Stimulated activated CD4-positive, alpha-beta T cell treated with anti-CD3 and anti-CD28 coated beads, Interleukin-4, amount 100 ng/mL, for 4 hours (primary cell): ENCODE measurements at regions not wholly inside any gene's neighbourhood (a gene's known extent, or its start where the extent isn't known, plus 50 kb on each side); places are given as distances from the start of the nearest gene placed in this dataset.
A peak's percentile ranks its signal among the peaks of the same experiment; 100 is the strongest.

Source experiments
- DNase-seq, 2 experiments: peaks; one replicate each; pipeline ENCODE4 v3.0.0-alpha.2; 2020

DNA sequence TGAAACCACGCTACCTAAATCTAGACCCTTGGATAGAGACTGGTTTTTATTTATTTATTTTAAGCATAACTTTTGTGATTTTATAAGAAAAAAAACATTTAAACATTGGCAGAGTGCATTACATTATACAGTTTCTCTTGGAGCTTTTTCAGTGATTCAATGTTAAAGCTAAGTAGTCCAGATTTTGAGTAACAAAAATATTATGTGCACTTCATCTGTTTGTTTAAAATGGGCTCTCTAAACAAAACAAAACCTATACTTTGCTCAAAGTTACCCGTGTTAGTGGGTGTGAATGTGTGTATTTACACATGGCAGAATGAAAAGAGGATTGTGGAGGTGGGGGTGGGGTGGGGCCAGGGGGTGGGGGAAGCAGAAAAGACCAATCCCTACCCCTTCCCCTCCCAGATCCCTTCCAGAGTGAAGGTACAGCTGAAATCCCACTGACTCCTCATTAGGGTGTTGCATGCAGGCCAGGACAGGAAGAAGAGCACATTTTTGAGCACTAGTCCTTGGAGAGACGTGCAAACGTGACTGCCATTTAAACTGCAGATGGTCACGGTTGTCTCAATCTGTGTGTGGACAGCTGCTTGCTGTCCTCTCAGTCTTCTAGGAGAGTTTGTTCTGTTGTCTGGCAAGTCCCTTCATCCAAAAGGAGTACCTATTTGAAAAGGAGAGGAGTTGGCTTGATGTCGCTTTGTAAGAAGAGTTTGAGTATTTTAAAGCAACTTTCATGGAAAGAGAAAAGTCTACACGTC is 303.0 kb downstream of the ICOS start:
- no peak for DNase-seq

DNA sequence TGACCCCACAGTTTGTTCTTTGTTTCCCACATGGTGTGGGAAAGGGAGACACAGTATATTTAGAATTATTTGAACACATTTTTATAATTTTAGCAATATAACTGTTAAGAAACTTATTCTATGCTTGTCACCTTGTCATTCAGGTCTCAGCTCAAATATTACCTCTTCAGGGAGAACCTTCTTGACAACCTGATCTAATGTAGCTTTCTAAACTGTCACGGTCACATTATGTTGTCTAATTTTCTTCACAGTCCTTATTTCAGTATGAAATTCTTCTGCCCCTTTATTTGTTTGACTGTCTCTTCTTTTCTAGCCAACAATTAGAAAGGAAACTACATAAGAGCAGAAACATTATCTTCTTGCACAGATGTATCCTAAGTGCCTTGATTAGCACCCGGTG is 304.3 kb upstream of the PARD3B start:
- DNase-seq: no peak

DNA sequence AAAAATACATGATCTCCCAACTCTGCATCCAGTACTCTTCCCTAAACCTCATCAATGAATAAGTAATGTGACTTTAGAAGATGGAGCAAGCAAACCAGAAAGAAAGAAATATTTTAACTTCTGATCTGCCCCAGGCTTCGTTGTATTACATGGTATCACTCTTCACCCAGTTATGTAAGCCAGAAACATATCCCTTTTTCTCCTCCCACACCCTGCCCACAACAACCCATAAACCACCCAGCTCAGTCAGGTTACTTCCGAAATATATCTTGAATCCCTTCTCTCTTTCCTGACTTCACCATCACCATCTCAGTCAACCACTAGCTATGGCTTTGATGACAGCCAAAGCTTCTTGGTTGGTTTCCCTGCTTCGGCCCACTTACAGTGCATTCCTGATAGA is 295.8 kb upstream of the PARD3B start:
- DNase-seq: no peak

DNA sequence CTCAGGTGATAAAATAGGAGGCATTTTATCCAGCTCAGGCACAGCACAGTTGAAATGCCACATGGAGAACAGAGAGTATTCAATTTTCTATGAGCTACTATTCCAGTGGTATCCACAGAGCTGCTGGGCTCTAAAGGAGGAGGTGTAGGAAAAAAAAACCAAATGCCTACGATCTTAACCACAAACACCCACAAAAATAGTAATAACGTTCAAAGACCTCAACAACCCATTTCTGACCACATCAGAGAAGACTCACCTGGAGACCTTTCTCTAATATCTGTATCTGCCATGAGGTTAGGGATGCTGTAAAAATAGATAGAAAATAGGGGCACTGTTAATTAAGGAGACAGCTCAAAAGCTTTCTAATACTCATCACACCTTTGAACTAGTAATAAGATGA is 294.6 kb upstream of the PARD3B start:
- DNase-seq: no peak

DNA sequence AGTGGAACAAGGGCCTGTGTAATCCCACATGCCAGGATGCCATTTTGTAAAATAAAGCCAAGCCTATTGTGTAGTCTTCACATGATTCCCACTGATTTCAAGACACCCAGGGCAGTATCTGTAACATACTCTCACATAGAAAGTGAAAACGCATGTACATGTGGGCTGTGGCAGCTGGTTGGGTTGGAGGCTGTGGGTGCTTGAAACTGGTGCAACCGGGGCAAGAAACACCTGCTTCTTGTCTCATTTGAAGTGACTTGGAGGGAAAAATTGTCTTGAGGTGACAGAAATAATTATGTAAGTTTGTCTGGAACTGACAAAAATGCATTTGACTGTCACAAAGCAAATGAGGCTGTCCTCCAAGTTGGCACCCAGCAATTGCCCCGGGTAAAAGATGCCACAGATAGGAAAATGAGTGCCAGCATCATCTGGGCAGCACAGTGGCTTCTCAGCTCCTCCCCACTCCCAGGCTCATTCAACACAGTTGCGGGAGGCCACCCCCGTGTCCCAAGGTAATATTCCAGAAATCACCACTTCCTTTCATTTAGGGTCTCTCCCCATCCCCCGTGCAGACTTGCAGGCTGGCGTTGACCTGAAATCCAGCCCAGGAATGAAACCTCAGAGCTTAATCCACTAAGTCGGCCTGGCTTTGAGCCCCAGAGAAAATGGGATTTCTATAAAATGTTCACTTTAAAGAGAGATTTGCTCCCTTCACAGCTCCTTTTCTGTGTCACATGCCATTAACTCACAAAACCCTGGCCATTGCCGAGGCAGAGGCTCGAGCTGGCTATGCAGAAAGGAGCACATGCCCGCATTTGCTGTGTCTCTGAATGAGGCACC is 293.9 kb upstream of the PARD3B start:
- DNase-seq: no peak

DNA sequence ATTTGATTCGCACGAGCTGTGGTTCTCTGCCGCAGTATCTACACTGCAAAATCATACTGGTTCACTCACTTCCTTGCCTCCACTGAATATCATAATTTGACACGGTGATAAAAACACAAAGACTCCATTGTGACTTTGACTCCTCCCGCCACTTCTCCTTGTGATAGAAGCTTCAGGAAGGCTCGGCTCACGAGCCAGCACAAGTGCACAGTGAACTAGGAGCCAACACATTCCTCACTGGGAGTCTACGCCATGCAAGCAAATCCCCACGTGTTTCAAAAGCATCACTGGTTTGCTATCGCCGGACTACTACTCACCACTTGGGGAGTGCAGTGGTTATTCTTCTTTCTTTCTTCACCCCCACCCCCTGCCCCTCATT is 293.3 kb upstream of the PARD3B start:
- no peak for DNase-seq

DNA sequence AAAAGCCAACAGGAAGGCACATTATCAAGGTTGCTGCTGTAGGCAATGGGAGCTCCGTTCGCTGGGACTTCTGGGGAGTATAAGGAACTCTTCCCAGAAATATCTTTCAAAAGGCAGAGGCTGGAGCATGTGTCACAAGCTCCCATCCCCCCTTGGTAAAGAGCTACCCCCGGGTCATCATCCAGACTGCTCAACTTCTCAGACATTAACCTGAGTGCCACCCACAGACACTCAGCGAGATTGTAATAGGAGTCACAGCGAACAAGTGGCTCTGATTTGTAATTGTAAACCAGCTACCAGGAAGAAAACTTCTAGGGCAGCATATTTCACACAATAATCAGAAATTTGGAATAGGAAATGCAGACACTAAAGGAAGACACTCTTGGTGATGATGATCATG is 290.2 kb upstream of the PARD3B start:
- DNase-seq: no peak

DNA sequence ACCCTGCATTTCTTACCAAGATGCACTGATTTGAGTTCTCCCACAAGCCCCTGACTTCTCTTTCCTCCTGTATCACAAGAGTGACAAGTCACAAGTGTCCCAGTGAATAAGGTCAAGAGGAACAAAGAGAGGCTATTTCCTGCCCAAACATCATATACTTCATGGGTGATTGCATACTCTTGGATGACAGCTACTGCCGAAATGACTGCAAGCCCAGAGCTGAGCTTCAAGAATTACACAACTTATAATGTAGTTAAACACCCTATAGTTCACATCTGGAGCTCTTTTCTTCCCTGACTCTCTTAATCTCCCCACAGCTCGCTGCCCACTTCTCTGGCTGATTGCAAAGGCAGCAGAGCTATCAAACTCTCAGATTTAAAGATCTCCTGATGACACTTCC is 289.7 kb upstream of the PARD3B start:
- DNase-seq: no peak

DNA sequence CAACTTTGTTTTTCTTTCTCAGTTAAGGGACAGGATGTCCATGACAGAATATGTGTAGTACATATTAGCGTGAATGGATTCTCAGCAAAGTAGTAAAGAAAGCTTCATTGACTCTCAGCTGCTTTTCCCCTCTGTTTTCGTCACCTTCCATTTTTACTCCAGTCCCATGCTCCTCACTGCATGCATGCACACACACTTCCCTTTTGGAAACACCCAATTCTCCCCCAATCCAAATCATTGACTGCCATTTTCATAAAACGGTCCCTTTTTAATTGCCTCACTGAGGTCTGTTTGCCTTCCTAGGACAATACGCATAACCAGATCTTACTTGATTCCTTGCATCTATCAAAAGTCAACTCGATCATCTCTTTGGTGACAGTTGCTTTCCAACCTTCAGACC is 287.5 kb upstream of the PARD3B start:
- DNase-seq: no peak

DNA sequence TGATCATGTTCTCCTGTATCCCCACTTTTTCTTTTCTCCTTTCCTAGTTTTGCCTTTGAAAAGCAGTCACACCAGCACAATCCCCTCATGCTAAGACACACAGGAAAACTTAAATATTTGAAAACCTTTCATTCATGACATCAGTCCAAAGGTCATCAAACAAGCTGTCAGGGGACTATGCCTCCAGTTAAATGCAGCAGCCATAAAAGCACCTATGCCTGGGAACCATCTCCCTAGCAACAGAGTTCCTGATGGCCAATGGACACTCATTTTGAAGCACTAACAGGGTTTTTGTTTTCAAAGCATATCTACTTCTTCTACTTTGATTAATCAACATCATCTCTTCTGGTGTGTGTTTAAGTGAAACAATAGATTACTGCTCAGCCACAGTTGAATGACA is 286.4 kb upstream of the PARD3B start:
- no peak for DNase-seq

DNA sequence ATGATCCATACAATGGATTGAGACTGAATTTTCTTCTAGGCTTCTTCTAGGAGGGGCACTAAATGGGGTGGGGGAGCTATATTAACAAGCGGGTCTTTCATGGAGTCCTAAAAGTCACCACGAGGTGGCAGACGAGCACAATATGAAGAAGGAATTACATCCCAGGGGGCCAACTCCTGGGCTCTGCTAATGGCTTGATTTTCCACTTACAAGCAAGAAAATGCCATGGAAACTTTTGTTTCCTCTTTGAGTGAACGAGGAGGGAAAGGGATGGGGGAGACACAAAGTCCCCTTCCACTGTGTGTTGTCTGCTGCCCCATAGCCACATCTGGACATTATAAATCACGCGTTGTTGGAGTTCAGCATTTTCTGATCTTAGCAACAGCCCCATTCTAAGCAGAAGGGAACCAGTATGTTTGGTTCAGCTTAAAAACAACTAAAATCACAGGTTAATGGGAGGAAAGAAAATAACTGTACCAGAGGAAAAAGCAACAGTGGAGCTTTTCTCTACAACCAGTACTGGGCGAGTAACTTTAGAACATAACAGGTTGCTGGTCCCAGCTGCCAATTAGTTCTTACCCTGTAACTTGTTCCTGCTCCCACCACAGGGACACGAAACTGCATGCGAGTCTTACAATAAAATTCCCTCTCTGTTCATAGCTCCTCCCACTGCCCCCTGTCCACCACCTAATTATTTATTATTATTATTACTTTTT is 285.0 kb upstream of the PARD3B start:
- DNase-seq: peak in 1 of 2 experiments; percentile 18

DNA sequence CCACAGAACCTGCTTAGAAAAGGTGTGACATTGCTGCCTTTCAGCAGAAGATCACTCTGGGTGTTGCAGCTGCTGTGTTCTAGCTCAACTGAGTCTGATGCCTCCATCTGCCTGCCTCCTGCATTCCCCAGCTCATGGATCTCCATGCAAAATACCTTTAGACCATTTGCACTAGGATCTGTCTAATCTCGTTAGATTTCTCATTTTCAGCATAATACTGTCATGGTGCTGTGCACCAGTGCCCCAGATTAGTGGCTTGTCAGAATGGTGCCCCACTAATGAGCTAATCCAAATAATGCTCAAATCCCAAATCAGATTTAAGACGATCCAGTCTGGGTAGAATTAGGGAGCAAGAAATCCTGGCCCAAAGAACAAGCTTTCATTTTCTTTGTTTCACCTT is 284.4 kb upstream of the PARD3B start:
- DNase-seq: no peak

DNA sequence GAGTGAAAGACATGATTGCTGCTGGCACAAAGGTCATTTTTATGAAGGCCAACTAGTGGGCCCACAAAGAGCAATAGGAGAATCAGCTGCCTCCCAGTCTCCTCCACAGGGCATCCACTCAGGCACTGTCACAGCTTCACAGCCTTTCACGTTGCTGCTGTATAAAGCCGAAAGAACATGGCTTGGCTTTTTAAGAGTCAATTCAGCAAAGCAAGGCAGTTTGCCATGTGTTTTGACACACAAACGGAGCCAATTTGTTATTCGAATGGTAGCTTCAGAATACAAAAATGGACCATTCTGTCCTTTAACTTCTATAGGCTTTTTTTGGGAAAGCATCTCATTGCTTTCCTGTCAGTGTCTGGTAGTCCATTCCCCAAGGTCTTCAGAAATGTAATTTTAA is 283.4 kb upstream of the PARD3B start:
- no peak for DNase-seq

DNA sequence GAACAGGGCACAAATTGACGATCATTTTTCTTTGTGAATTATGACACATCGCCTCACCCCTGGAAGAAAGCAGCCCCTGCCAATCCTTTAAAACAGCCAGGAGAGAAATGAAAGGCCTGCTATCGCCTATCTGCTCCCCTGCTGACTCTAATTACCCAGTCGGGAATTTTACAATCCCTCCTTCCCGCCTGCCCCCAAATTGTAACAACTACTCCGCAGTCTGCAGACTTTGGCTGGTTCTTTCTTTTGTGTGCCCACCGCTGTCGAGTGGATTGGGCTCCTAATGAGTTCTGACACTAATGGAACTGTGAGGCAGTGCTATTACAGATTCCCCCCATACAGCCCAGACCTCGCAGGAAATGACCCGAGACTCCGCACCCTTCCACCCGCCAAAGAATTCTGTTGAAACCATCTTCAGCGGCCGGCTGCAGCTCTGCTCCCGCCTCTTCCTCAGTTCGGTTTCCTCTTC is 281.2 kb upstream of the PARD3B start:
- no peak for DNase-seq

DNA sequence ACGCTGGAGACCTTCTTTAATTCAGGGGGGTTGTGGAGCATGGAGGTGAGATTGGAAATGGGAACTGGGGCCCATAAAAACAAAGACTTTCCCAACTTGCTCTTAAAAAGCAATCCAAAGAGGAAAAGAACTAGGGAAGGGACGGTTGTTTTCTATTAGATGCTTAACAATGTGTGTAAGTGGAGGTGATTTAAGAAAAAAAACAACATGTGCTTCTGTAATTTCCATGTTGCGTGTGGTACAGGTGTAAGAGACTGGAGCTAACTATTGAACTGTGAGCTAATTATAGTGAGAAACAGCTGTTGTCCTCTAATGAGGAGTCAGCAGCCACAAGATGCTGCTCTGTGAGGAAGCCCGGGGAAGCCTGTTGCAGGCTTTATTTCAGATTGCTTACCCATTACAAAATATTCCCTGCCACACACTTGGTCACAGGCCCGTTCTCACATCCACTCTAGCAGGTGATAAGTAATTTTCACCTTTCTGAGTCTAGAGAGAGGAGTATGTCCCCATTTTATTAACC is 280.6 kb upstream of the PARD3B start:
- no peak for DNase-seq

DNA sequence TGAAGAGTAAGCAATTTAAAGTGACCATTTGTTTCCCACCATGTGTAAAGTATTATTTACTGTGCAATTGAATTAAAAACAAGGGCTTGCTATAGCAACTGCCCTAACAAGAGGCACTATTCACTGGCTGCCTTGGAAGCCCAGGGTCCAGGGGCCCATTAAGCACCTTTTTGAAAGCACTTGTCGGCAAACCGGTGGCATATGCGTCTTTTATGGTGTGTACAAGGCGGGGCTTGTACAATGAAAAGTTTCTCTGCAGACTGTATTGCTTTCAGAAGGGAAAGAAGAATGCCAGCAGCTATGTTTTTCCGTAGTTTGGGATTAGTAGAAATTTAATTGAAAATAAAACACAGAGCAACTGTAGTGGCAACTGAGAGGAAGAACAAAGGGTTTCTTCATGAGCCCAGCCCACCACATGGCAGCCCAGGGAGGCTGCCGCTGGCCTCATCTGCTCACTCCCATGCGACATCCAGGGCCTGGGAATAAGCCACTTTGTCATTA is 279.5 kb upstream of the PARD3B start:
- no peak for DNase-seq

DNA sequence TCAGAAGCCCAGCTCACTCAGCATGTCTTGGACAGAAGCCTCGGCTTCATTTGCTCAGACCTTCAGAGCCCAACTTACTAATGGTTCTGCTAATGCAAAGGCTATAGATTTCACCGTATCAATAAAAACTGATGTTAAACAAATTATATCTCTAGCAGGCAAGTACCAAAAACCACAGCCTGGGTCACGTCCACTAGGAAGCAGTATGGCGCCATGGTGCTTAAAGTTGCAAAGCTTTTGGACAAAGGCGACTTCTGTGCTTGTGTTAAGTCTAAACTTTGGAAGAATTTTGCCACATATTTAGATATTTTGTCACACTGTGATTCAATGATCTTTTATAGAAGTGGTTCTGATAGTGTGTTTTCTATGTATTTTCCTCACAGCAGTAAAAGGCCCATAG is 276.8 kb upstream of the PARD3B start:
- DNase-seq: no peak

DNA sequence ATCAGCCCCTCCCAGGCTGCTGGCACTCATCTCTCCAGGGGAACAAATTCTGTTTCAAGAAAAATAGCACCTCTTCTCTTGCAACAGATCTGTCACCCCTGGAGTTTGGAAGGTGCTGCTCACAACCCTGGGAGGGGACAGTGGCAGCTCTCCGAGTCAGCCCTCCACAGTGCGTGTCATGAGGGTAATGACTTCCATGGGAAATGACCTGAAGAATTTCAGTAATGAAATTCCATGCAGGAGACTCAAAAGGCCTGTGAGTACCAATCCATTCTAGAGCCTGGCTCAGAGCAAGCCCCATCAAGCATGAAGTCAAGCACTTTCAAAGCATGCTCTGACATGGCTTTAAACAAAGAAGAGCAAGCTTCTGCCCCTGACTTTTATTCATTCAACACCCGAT is 276.3 kb upstream of the PARD3B start:
- DNase-seq: no peak

DNA sequence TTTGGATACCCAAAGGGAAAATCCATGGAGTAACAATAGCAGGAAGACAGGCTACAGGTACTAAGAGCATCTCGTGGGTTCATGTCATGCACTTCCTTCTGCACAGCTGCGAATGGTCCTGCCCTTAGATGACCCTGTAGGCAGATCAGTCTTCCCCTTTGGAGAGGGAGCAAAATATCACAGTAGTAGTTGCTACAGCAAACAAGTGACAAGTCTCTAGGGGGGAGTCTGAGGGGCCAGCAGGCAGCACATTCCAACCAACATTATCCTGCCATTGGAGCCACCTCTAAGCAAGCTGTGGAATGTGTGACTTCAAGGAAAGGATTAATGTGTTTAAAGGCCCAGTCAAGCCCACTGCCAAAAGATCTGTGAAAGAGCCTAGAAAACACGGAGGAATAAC is 273.2 kb upstream of the PARD3B start:
- DNase-seq: no peak

DNA sequence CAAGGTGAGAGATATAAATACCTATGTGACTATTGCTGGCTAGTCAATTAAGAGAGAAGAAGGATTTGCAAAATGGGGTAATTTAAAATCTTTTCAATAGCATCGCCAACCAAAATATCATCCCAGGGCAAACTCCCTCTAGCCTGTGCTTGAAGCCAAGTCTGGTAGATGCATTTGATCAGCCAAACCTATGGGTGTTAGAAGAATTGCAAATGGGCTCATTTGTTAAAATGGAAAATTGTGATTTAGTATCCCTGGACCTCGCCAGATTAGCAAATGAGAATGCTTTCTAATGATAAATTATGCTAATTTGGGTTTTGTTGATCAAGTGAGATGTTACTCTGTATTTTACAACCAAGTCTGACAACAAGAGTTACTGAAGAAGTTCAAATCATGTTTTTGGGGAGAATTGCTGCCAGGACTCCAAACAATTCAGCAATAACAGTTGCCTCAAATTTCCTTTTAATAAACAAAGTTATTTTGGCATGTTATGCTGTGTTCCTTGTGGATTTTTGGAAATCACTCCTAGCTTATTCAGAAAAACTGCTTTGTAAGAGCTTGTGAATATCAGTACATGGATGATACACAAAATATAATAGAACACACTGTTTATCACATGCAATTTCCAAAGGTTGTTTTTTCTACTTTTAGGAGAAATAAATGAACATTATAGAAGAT is 272.5 kb upstream of the PARD3B start:
- DNase-seq: no peak

DNA sequence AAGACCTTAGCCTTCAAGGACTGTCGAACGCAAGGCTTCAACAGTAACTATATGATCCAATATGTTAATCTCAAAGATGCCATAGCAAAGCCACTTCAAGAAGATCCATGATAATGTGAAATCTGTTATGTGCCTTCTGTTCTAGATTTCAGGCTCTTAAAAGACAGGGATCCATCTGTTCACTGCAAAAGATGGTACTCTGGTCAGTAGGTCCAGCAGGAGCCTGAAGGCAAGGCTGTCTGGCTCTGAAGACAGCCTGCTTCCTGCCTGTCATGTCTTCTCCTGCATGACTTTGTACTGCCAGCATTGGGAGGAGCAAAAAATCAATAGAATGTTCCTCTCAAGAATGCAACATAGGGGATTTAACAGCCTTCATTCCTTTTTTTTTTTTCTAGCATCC is 270.8 kb upstream of the PARD3B start:
- DNase-seq: no peak

DNA sequence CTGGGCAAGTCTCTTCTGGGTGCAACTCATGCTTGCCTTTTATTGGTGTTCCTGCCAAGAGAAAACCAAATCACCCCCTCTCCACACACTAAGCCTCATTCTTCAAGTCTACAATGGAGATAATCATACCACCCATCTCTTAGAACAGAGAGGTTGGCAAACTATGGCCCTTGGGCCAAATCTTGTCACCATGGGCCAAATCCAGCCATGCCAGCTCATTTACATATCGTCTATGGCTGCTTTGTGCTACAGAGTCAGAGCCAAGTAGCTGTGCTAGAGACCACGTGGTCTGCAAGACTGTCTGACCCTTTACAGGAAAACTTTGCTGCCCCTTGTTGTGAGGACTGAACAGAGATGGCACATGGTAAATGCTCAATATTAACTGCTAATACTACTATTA is 270.3 kb upstream of the PARD3B start:
- DNase-seq: no peak

DNA sequence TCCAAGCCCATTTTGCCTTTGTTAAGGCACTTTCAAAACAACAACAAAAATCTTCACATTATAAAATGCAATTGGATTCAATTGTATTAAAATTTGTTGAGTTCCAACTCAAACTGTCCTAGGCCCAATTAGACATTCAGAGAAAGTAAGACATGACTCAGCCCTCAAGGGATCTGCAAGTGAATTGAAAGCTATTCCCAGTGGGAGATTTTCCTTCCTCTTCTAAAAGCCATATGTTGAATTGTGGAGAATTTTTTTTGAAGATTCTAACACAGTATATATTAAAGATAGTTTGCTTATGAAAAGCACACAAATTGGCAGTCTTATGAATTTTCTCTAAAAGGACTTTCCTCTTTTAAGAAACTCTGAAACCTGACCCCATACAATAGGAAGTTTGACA is 268.0 kb upstream of the PARD3B start:
- no peak for DNase-seq
